ENCODE measurements at regions not wholly inside any gene's neighbourhood (a gene's known extent, or its start where the extent isn't known, plus 50 kb on each side); places are given as distances from the start of the nearest gene placed in this dataset.

- DNase-seq, result no peak
- Histone ChIP-seq H3K4me3 (no peak overlapping the region), H3K27ac (no peak overlapping the region), H3K36me3 (no peaks in the 10 kb centered on the region), H3K9me3 (no peaks in the 10 kb centered on the region), H3K4me1 (no peaks in the 10 kb centered on the region), H3K27me3 (no peaks in the 10 kb centered on the region)
- intact Hi-C loops (cut with DNase I; ENCODE audit: low total_unique reads), result no loop called here
- TF ChIP-seq POLR2AphosphoS5 (IDR thresholded peaks at IDR 0.05), result no peak
- whole genome bisulfite sequencing, 2 donors (ENCODE audit: low coverage in 1 of 2), result 86 to 88% methylated on average over 11 of the region's 11 CpGs
- in situ Hi-C loops (cut with MboI; ENCODE audit: low pct_ligation_motif_present in 1 of 4, low pct_unique_long_range_greater_than_20kb in 1 of 4, low sequenced_read_pairs in 3 of 4), result no loop called here
These were observed 394.7 kb upstream of the AKR1E2 start for GRCh38 chr10:4431114-4431863.

- in situ Hi-C loops (cut with MboI; ENCODE audit: low pct_ligation_motif_present in 1 of 4, low pct_unique_long_range_greater_than_20kb in 1 of 4, low sequenced_read_pairs in 3 of 4) (no loop called here), intact Hi-C loops (cut with DNase I; ENCODE audit: low total_unique reads) (no loop called here)
- H3K27me3 ChIP-seq, result no peaks in the 10 kb centered on the region
- no peaks in the 10 kb centered on the region for H3K36me3 ChIP-seq
- H3K9me3 ChIP-seq, result no peaks in the 10 kb centered on the region
- DNase-seq, result no peak
- TF ChIP-seq POLR2AphosphoS5 (IDR thresholded peaks at IDR 0.05) (no peak), POLR2A (IDR thresholded peaks at IDR 0.05) (no peak), EP300 (IDR thresholded peaks at IDR 0.05; ENCODE audit: low read depth) (no peak), CTCF (IDR thresholded peaks at IDR 0.05) (no peak)
- H3K4me1 ChIP-seq, result no peaks in the 10 kb centered on the region
- no peak overlapping the region for H3K27ac ChIP-seq
- WGBS, 2 donors (ENCODE audit: low coverage in 1 of 2), result 87 to 89% methylated on average over 2 to 9 of the region's 9 CpGs
- no peak overlapping the region for H3K4me3 ChIP-seq
These were observed 396.4 kb upstream of the AKR1E2 start for GRCh38 chr10:4429571-4429970.

- H3K36me3 ChIP-seq, result no peaks in the 10 kb centered on the region
- no peak overlapping the region for H3K4me3 ChIP-seq
- TF ChIP-seq POLR2AphosphoS5 (IDR thresholded peaks at IDR 0.05), result peak in 2 of 3 donors; percentile 21 to 47
- no peak for TF ChIP-seq POLR2A (IDR thresholded peaks at IDR 0.05)
- DNase-seq, result no peak
- H3K27me3 ChIP-seq, result no peaks in the 10 kb centered on the region
- WGBS, 2 donors (ENCODE audit: low coverage in 1 of 2), result 63 to 78% methylated on average over 1 of the region's 1 CpG
- H3K4me1 ChIP-seq, result no peaks in the 10 kb centered on the region
- H3K27ac ChIP-seq, result peak overlapping the region in 1 of 4 donors; percentile 19
- intact Hi-C loops (cut with DNase I; ENCODE audit: low total_unique reads), result no loop called here
- in situ Hi-C loops (cut with MboI; ENCODE audit: low pct_ligation_motif_present in 1 of 4, low pct_unique_long_range_greater_than_20kb in 1 of 4, low sequenced_read_pairs in 3 of 4), result no loop called here
- no peaks in the 10 kb centered on the region for H3K9me3 ChIP-seq
These were observed 398.5 kb upstream of the AKR1E2 start for GRCh38 chr10:4427532-4427931.

- Histone ChIP-seq H3K27ac (no peak overlapping the region), H3K27me3 (no peaks in the 10 kb centered on the region), H3K36me3 (no peaks in the 10 kb centered on the region), H3K4me3 (no peak overlapping the region), H3K9me3 (no peaks in the 10 kb centered on the region), H3K4me1 (no peaks in the 10 kb centered on the region)
- in situ Hi-C loops (cut with MboI; ENCODE audit: low pct_ligation_motif_present in 1 of 4, low pct_unique_long_range_greater_than_20kb in 1 of 4, low sequenced_read_pairs in 3 of 4), result no loop called here
- WGBS, 2 donors (ENCODE audit: low coverage in 1 of 2), result 88% methylated on average over 1 of the region's 1 CpG
- TF ChIP-seq POLR2A (IDR thresholded peaks at IDR 0.05) (no peak), POLR2AphosphoS5 (IDR thresholded peaks at IDR 0.05) (no peak), CTCF (IDR thresholded peaks at IDR 0.05) (no peak), EP300 (IDR thresholded peaks at IDR 0.05; ENCODE audit: low read depth) (no peak)
- intact Hi-C loops (cut with DNase I; ENCODE audit: low total_unique reads), result no loop called here
- no peak for DNase-seq
These were observed 399.1 kb upstream of the AKR1E2 start for GRCh38 chr10:4426866-4427265.

- Histone ChIP-seq H3K27me3 (no peaks in the 10 kb centered on the region), H3K36me3 (no peaks in the 10 kb centered on the region), H3K9me3 (no peaks in the 10 kb centered on the region), H3K4me3 (no peak overlapping the region), H3K4me1 (no peaks in the 10 kb centered on the region), H3K27ac (no peak overlapping the region)
- TF ChIP-seq CTCF (IDR thresholded peaks at IDR 0.05), result no peak
- TF ChIP-seq POLR2A (IDR thresholded peaks at IDR 0.05), result no peak
- TF ChIP-seq EP300 (IDR thresholded peaks at IDR 0.05; ENCODE audit: low read depth), result no peak
- no peak for TF ChIP-seq POLR2AphosphoS5 (IDR thresholded peaks at IDR 0.05)
- in situ Hi-C loops (cut with MboI; ENCODE audit: low pct_ligation_motif_present in 1 of 4, low pct_unique_long_range_greater_than_20kb in 1 of 4, low sequenced_read_pairs in 3 of 4), result no loop called here
- intact Hi-C loops (cut with DNase I; ENCODE audit: low total_unique reads), result no loop called here
- no peak for DNase-seq
- 67 to 80% methylated on average over 2 of the region's 2 CpGs for WGBS, 2 donors (ENCODE audit: low coverage in 1 of 2)
These were observed 416.7 kb upstream of the AKR1E2 start for GRCh38 chr10:4409319-4409718.
